ENCODE measurements at regions not wholly inside any gene's neighbourhood (a gene's known extent, or its start where the extent isn't known, plus 50 kb on each side); places are given as distances from the start of the nearest gene placed in this dataset.

GRCh38 chr1:233435622-233436021 lies 108.1 kb downstream of the MAP3K21 start:
- TF ChIP-seq ZFX (IDR thresholded peaks at IDR 0.05) (no peak), CTCF (conservative IDR thresholded peaks at IDR 0.05) (no peak)
- H3K27ac ChIP-seq, result no peak overlapping the region

- H3K27ac ChIP-seq, result no peak overlapping the region
- no peak for TF ChIP-seq CTCF (conservative IDR thresholded peaks at IDR 0.05)
- no peak for TF ChIP-seq ZFX (IDR thresholded peaks at IDR 0.05)
These were observed 112.2 kb downstream of the MAP3K21 start for GRCh38 chr1:233439721-233440120.

- TF ChIP-seq CTCF (conservative IDR thresholded peaks at IDR 0.05), result peak; percentile 83
- TF ChIP-seq ZFX (IDR thresholded peaks at IDR 0.05), result no peak
- H3K27ac ChIP-seq, result peak overlapping the region; percentile 11; the same call in 1 of the 2 replicates
These were observed 113.5 kb downstream of the MAP3K21 start for GRCh38 chr1:233440951-233441401.

- H3K27ac ChIP-seq, result no peak overlapping the region
- TF ChIP-seq CTCF (conservative IDR thresholded peaks at IDR 0.05) (no peak), ZFX (IDR thresholded peaks at IDR 0.05) (no peak)
These were observed 114.7 kb downstream of the MAP3K21 start for GRCh38 chr1:233442026-233442780.

GRCh38 chr1:233443040-233443760 lies 115.7 kb downstream of the MAP3K21 start:
- H3K27ac ChIP-seq, result no peak overlapping the region
- TF ChIP-seq CTCF (conservative IDR thresholded peaks at IDR 0.05) (no peak), ZFX (IDR thresholded peaks at IDR 0.05) (no peak)

- no peak overlapping the region for H3K27ac ChIP-seq
- TF ChIP-seq CTCF (conservative IDR thresholded peaks at IDR 0.05) (no peak), ZFX (IDR thresholded peaks at IDR 0.05) (no peak)
These were observed 117.0 kb downstream of the MAP3K21 start for GRCh38 chr1:233444484-233444883.

- no peak for TF ChIP-seq ZFX (IDR thresholded peaks at IDR 0.05)
- TF ChIP-seq CTCF (conservative IDR thresholded peaks at IDR 0.05), result no peak
- H3K27ac ChIP-seq, result no peak overlapping the region
These were observed 118.2 kb downstream of the MAP3K21 start for GRCh38 chr1:233445737-233446136.

Data from C4-2B (cell line).